ENCODE measurements at regions not wholly inside any gene's neighbourhood (a gene's known extent, or its start where the extent isn't known, plus 50 kb on each side); places are given as distances from the start of the nearest gene placed in this dataset.

DNA sequence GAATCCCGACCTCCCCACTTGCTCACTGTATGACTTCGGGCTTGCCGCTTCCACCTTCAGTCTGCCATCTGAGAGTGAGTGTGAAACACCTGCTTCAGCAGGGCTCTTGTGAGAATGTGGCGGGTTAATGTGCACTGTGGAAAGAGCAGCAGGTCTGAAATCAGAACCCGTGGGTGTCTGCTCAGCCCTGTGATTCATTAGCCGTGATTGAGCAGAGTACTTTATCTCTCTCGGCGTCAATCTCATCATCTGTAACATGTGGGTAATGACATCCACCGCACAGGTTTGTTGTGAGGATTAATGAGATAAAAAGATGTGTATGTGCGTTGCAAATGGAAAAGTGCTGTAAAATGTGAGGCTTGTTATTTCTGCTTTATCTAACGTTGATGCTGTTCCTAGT, 128.6 kb downstream of the LRATD1 start:
- no peaks in the 10 kb centered on the region for H4K20me1 ChIP-seq (ENCODE audit: insufficient read depth)
- no peaks in the 10 kb centered on the region for H3F3A ChIP-seq (replicated peaks; ENCODE audit: insufficient read depth)
- H3K79me2 ChIP-seq (ENCODE audit: insufficient read depth): no peaks in the 10 kb centered on the region
- TF ChIP-seq NRF1 (IDR thresholded peaks at IDR 0.05; ENCODE audit: low read depth, low read length): no peak
- peak; percentile 88 for TF ChIP-seq GATA2 (CRISPR knock-in tag; IDR thresholded peaks at IDR 0.05)
- peak; percentile 36; the same call in 1 of the 2 replicates for TF ChIP-seq FOXJ3 (CRISPR knock-in tag; IDR thresholded peaks at IDR 0.05)
- 25% methylated on average over 11 of the region's 11 CpGs for WGBS (ENCODE audit: low lambda C conversion rate)
- DNase-seq: peak; percentile 26
- no peak overlapping the region for H3K9ac ChIP-seq
- H3K36me3 ChIP-seq (replicated peaks in 1 of 2; ENCODE audit: control insufficient read depth in 1 of 2, insufficient read depth in 2 of 2, low read length in 1 of 2): no peaks in the 10 kb centered on the region
- no peak overlapping the region for H2AFZ ChIP-seq (ENCODE audit: low read depth)
- no peaks in the 10 kb centered on the region for H3K9me2 ChIP-seq
- ChIA-PET POLR2A (no interaction called here), CTCF (no interaction called here)
- H3K9me3 ChIP-seq: no peaks in the 10 kb centered on the region
- H3K4me1 ChIP-seq (ENCODE audit: control insufficient read depth in 1 of 2, insufficient read depth in 2 of 2, low read depth in 1 of 2, low read length in 1 of 2): peaks cover 0 to 14% of the 10 kb centered on the region in 2 experiments; a peak in 1 of 4 replicates
- peak overlapping the region in 1 of 2 experiments; percentile 58; a peak in 1 of 4 replicates for H3K27ac ChIP-seq (ENCODE audit: low read depth in 2 of 2, low read length in 1 of 2)
- H3K27me3 ChIP-seq (ENCODE audit: insufficient read depth): no peaks in the 10 kb centered on the region
- H3K4me2 ChIP-seq: no peak overlapping the region
- no peak overlapping the region for H3K4me3 ChIP-seq (ENCODE audit: low read depth in 2 of 2, low read length in 1 of 2)

- WGBS (ENCODE audit: low lambda C conversion rate): 27% methylated on average over 2 of the region's 2 CpGs
- Histone ChIP-seq H4K20me1 (ENCODE audit: insufficient read depth) (no peaks in the 10 kb centered on the region), H3K4me3 (ENCODE audit: low read depth in 2 of 2, low read length in 1 of 2) (no peak overlapping the region), H3K79me2 (ENCODE audit: insufficient read depth) (no peaks in the 10 kb centered on the region), H3K27ac (ENCODE audit: low read depth in 2 of 2, low read length in 1 of 2) (no peak overlapping the region), H3K4me2 (no peak overlapping the region), H3K9me2 (no peaks in the 10 kb centered on the region), H2AFZ (ENCODE audit: low read depth) (no peak overlapping the region), H3K27me3 (ENCODE audit: insufficient read depth) (no peaks in the 10 kb centered on the region), H3F3A (replicated peaks; ENCODE audit: insufficient read depth) (no peaks in the 10 kb centered on the region), H3K4me1 (ENCODE audit: control insufficient read depth in 1 of 2, insufficient read depth in 2 of 2, low read depth in 1 of 2, low read length in 1 of 2) (no peaks in the 10 kb centered on the region), H3K9ac (no peak overlapping the region), H3K9me3 (no peaks in the 10 kb centered on the region), H3K36me3 (replicated peaks in 1 of 2; ENCODE audit: control insufficient read depth in 1 of 2, insufficient read depth in 2 of 2, low read length in 1 of 2) (no peaks in the 10 kb centered on the region)
- ChIA-PET CTCF (interaction anchor here (1.2 kb wide), 1 partner anchor 42 kb away, joined by 3 read pairs; no protein-coding TSS in a partner anchor), POLR2A (no interaction called here)
- DNase-seq: no peak
- TF ChIP-seq FOXM1 (IDR thresholded peaks at IDR 0.05; ENCODE audit: low read depth) (no peak), GABPA (IDR thresholded peaks at IDR 0.05; ENCODE audit: low read depth) (no peak), ELF1 (IDR thresholded peaks at IDR 0.05) (no peak), MXI1 (IDR thresholded peaks at IDR 0.05; ENCODE audit: low read depth, low read length) (no peak), RAD21 (IDR thresholded peaks at IDR 0.05; ENCODE audit: low read length) (no peak), FOSL2 (IDR thresholded peaks at IDR 0.05; ENCODE audit: borderline replicate concordance, low read depth) (no peak)
Observed at GRCh38 chr2:14773696-14774095, 141.2 kb downstream of the LRATD1 start.

- no peak for DNase-seq
- Histone ChIP-seq H3K36me3 (replicated peaks in 1 of 2; ENCODE audit: control insufficient read depth in 1 of 2, insufficient read depth in 2 of 2, low read length in 1 of 2) (no peaks in the 10 kb centered on the region), H3K4me1 (ENCODE audit: control insufficient read depth in 1 of 2, insufficient read depth in 2 of 2, low read depth in 1 of 2, low read length in 1 of 2) (no peaks in the 10 kb centered on the region), H3K27me3 (ENCODE audit: insufficient read depth) (no peaks in the 10 kb centered on the region), H4K20me1 (ENCODE audit: insufficient read depth) (no peaks in the 10 kb centered on the region), H3K27ac (ENCODE audit: low read depth in 2 of 2, low read length in 1 of 2) (no peak overlapping the region), H3K4me2 (no peak overlapping the region), H3K9ac (no peak overlapping the region), H3K9me2 (no peaks in the 10 kb centered on the region), H2AFZ (ENCODE audit: low read depth) (no peak overlapping the region), H3K9me3 (no peaks in the 10 kb centered on the region), H3F3A (replicated peaks; ENCODE audit: insufficient read depth) (no peaks in the 10 kb centered on the region), H3K79me2 (ENCODE audit: insufficient read depth) (no peaks in the 10 kb centered on the region), H3K4me3 (ENCODE audit: low read depth in 2 of 2, low read length in 1 of 2) (no peak overlapping the region)
- CTCF ChIA-PET: interaction anchor here (0.6 to 1.2 kb wide), 2 partner anchors 41 to 1033 kb away, joined by 3 read pairs; no protein-coding TSS in a partner anchor
- WGBS (ENCODE audit: low lambda C conversion rate): 25% methylated on average over 5 of the region's 5 CpGs
- TF ChIP-seq EZH2phosphoT487 (IDR thresholded peaks at IDR 0.05; ENCODE audit: borderline replicate concordance, low read depth): no peak
- TF ChIP-seq JUND (IDR thresholded peaks at IDR 0.05): no peak
- TF ChIP-seq, protein P1, sequence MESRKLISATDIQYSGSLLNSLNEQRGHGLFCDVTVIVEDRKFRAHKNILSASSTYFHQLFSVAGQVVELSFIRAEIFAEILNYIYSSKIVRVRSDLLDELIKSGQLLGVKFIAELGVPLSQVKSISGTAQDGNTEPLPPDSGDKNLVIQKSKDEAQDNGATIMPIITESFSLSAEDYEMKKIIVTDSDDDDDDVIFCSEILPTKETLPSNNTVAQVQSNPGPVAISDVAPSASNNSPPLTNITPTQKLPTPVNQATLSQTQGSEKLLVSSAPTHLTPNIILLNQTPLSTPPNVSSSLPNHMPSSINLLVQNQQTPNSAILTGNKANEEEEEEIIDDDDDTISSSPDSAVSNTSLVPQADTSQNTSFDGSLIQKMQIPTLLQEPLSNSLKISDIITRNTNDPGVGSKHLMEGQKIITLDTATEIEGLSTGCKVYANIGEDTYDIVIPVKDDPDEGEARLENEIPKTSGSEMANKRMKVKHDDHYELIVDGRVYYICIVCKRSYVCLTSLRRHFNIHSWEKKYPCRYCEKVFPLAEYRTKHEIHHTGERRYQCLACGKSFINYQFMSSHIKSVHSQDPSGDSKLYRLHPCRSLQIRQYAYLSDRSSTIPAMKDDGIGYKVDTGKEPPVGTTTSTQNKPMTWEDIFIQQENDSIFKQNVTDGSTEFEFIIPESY (IDR thresholded peaks at IDR 0.05; ENCODE audit: borderline replicate concordance, low read depth): no peak
- no peak for TF ChIP-seq NFIC (IDR thresholded peaks at IDR 0.05; ENCODE audit: borderline replicate concordance)
- TF ChIP-seq USF1 (IDR thresholded peaks at IDR 0.05; ENCODE audit: borderline replicate concordance, low read depth): no peak
- POLR2A ChIA-PET: no interaction called here
Observed at GRCh38 chr2:14774436-14774968, 142.0 kb downstream of the LRATD1 start.

Data from SK-N-SH (cell line).